ENCODE measurements at regions not wholly inside any gene's neighbourhood (a gene's known extent, or its start where the extent isn't known, plus 50 kb on each side); places are given as distances from the start of the nearest gene placed in this dataset.

DNA sequence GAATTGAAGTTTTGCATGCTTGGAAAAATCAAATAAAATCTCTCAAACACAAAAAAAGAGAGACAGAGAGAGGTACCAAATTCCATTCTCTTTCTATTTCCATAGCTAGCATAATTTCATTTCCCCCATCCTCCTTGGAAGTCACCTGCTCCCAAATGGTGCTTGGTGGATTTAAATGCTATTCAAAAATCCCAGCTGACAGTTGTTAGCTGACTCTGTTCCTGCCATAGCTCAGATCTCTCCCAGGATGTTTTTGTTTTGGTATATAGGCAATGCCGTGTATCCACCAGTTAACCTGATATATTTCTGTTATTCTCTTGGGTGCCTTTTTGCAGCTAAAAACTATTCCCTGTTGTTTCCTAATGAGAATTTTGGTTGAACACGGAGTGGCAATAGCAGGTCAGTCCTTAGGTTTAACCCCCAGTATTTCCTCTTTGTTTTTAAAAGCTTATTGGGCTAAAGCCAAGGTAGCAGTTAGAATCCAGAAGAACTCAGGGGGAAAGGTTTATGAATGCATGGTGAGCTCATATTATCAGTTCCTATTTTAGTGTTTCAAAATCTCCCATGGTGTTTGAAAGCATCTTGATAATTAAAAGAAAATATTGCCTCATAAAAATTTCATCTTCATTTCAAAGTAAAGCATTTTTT is 240.0 kb upstream of the GBE1 start:
- TF ChIP-seq SNAI2 (CRISPR knock-in tag; IDR thresholded peaks at IDR 0.05), result no peak
- TF ChIP-seq ZFP3 (CRISPR knock-in tag; IDR thresholded peaks at IDR 0.05), result no peak
- no peak for TF ChIP-seq GLIS3 (CRISPR knock-in tag; IDR thresholded peaks at IDR 0.05)
- no peak for TF ChIP-seq RARB (CRISPR knock-in tag; IDR thresholded peaks at IDR 0.05)
- TF ChIP-seq, protein P1, sequence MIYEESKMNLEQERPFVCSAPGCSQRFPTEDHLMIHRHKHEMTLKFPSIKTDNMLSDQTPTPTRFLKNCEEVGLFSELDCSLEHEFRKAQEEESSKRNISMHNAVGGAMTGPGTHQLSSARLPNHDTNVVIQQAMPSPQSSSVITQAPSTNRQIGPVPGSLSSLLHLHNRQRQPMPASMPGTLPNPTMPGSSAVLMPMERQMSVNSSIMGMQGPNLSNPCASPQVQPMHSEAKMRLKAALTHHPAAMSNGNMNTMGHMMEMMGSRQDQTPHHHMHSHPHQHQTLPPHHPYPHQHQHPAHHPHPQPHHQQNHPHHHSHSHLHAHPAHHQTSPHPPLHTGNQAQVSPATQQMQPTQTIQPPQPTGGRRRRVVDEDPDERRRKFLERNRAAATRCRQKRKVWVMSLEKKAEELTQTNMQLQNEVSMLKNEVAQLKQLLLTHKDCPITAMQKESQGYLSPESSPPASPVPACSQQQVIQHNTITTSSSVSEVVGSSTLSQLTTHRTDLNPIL (CRISPR knock-in tag; IDR thresholded peaks at IDR 0.05; ENCODE audit: low read depth), result no peak
- no peak for TF ChIP-seq ZNF565 (CRISPR knock-in tag; conservative IDR thresholded peaks at IDR 0.05; ENCODE audit: low read depth)
- TF ChIP-seq ZC3H10 (CRISPR knock-in tag; IDR thresholded peaks at IDR 0.05), result no peak
- no peak for TF ChIP-seq PPARA (CRISPR knock-in tag; IDR thresholded peaks at IDR 0.05; ENCODE audit: borderline replicate concordance)
- TF ChIP-seq, protein P2, sequence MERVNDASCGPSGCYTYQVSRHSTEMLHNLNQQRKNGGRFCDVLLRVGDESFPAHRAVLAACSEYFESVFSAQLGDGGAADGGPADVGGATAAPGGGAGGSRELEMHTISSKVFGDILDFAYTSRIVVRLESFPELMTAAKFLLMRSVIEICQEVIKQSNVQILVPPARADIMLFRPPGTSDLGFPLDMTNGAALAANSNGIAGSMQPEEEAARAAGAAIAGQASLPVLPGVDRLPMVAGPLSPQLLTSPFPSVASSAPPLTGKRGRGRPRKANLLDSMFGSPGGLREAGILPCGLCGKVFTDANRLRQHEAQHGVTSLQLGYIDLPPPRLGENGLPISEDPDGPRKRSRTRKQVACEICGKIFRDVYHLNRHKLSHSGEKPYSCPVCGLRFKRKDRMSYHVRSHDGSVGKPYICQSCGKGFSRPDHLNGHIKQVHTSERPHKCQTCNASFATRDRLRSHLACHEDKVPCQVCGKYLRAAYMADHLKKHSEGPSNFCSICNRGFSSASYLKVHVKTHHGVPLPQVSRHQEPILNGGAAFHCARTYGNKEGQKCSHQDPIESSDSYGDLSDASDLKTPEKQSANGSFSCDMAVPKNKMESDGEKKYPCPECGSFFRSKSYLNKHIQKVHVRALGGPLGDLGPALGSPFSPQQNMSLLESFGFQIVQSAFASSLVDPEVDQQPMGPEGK (CRISPR knock-in tag; IDR thresholded peaks at IDR 0.05; ENCODE audit: borderline replicate concordance), result no peak
- no peak for TF ChIP-seq ARNTL (CRISPR knock-in tag; IDR thresholded peaks at IDR 0.05; ENCODE audit: borderline replicate concordance, low read depth)
- no peak for TF ChIP-seq ZNF70 (CRISPR knock-in tag; IDR thresholded peaks at IDR 0.05)
